ENCODE measurements at regions not wholly inside any gene's neighbourhood (a gene's known extent, or its start where the extent isn't known, plus 50 kb on each side); places are given as distances from the start of the nearest gene placed in this dataset.
"Not testable (repeated sequence)": the region's sequence is repeated elsewhere in the genome, so short reads cannot be mapped to it uniquely, and the experiment has no call there.

DNA sequence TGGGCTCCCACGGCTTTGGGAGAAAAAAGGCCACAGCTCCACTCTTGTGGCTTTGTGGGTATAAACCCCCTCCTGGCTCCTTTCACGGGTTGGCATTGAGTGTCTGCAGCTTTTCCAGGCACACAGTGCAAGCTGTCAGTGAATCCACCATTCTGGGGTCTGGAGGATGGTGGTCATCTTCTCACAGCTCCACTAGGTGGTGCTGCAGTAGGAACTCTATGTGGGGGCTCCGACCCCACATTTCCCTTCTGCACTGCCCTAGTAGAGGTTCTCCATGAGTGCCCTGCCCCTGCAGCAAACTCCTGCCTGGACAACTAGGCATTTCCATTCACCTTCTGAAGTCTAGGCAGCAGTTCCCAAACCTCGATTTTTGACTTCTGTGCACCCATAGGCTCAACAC, 104.5 kb downstream of the ART5 start:
- not testable (repeated sequence) for TF ChIP-seq YY1 (IDR thresholded peaks at IDR 0.05; ENCODE audit: insufficient read depth, insufficient read length); ZNF274 (IDR thresholded peaks at IDR 0.05; ENCODE audit: low read depth, low read length)

Data from NT2/D1 (cell line).